ENCODE measurements at regions not wholly inside any gene's neighbourhood (a gene's known extent, or its start where the extent isn't known, plus 50 kb on each side); places are given as distances from the start of the nearest gene placed in this dataset.
"Not testable (repeated sequence)": the region's sequence is repeated elsewhere in the genome, so short reads cannot be mapped to it uniquely, and the experiment has no call there.

DNA sequence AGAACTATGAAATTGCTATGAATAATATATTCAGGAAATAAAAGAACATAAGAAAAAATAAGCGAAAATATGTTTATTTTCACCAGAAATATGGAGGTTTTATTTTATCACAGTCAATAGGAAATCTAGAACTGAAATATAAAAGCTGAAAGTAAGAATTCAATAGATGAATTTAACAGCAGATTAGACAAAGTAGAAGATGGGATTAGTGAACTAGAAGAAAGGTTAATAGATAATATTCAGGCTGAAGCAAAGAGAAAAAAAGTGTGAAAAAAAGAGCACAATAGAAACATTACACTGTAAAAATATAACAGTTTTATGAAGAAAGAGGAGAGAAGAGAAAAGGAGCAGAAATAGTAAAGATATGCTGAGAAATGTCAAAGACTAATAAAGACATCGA lies 1152.1 kb downstream of the FAT4 start:
- DNase-seq = no peak

- no peak for DNase-seq
Measured at GRCh38 chr4:126468144-126468543, 1153.4 kb downstream of the FAT4 start.

GRCh38 chr4:126470862-126471261 lies 1156.1 kb downstream of the FAT4 start:
- DNase-seq = no peak

- no peak for DNase-seq
Measured at GRCh38 chr4:126475730-126476129, 1157.0 kb upstream of the INTU start.

- no peak for DNase-seq
Measured at GRCh38 chr4:126479709-126480108, 1153.0 kb upstream of the INTU start.

GRCh38 chr4:126482311-126482710 lies 1150.4 kb upstream of the INTU start:
- DNase-seq = no peak

DNA sequence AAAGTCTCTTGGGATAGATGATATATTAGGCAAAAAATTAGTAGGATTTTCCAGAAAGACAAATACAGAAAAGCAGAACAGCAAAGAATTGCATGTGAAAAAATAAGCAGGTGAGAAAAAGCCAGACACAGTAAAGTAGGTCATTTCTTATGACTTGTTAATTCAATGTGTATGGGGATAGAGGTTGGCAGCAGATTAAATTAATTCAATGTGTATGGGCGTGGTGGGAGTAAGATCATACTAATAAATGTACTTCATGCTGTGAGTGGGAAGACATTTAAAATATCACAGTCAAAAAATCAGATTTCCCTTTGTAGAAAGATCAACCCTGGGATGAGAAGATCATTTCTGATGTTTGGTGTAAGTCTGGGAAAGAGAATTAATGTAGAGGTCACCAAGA lies 1146.4 kb upstream of the INTU start:
- DNase-seq = no peak

GRCh38 chr4:126489826-126490463 lies 1142.8 kb upstream of the INTU start:
- no peak for DNase-seq

DNA sequence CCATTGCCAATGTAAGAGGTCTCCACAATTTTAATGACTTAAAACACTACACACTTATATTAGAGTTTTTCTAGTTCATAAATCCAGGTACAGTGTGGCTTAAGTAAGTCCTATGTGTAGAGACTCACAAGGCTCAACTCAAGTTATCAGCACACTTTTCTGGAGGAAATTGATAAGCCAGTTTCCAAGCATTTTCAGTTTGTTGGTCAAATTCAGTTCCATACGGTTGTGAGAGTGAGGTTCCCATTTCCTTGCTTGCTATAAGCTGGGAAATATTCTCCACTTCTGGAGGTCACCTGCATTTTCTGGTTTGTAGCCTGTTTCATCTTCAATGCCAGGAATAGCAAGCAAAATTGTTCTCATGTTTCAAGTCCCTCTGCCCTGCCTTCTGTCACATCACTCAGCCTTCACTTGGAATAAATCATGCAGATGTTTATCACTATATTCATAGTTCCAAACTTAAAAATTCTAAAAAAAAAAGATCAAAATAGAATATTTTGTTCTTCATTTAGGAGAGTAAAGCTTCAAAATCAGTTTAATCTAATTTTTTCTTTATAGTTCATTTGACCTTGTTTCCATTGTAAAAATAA lies 1137.5 kb upstream of the INTU start:
- DNase-seq = no peak

GRCh38 chr4:126512979-126513378 lies 1119.8 kb upstream of the INTU start:
- DNase-seq = no peak

- no peak for DNase-seq
Measured at GRCh38 chr4:126513596-126513995, 1119.2 kb upstream of the INTU start.

DNA sequence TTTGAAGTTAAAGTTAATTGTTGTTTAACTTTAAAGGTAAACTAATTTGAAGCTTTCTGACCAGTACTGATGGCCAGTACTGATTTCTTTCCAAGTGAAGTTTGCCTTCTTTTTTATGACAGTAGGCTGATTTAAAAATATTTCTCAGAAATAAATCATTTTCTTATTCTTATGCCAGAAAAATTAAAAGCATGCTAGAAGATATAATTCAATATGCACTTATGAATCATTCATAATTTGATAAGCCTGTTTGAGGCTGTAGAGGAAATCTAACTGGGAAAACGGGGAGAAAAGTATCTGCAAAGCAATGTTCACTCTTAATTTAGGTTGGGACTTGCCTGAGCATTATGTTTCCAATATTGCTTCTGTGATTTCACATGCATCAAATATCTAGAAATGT lies 1112.0 kb upstream of the INTU start:
- DNase-seq = no peak

DNA sequence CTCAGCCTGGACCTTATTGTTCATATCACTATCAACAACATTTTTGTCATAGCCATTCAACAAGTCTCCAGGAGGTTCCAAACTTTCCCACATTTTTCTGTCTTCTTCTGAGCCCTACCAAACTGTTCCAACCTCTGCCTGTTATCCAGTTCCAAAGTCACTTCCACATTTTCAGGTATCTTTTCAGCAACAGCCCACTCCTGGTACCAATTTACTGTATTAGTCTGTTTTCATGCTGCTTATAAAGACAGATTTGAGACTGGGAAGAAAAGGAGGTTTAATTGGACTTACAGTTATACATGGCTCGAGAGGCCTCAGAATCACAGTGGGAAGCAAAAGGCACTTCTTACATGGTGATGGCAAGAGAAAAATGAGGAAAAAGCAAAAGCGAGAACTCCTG lies 1107.4 kb upstream of the INTU start:
- not testable (repeated sequence) for DNase-seq

DNA sequence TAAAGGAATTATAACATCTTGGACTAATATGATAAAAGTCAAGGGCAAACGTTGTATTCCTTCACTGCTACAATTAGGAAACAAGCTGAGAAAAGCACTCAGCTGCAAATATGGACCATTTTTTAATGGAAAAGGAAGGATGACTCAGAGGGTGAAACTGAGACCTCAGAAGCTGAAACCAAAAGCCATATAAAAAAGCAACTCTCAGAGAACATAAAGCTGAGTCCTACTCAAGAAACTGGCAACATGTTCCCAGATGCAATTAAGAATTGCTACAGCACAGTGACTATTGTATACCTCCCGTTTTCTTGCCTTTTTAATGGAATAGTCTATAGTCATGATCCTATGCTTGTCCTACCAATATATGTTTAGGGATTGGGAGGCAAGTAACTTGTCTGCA lies 1106.4 kb upstream of the INTU start:
- no peak for DNase-seq

DNA sequence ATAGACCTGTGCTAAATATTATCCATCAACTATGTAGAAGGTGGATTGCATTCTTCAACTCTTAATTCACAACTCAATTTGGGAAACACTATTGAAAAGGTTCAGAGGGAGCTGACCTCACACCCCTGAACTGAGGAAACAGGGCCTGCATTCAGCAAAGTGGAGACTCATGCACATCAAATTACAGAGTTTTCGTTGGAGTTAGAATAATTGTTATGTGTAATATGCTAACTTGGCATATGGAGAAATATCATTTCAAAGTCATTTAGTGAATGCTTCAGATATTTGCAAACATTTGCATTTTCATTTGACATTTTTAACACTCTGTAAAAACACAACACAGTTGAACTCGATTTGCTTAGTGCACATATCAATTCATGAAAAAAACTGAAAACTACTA lies 1102.8 kb upstream of the INTU start:
- DNase-seq = no peak

- DNase-seq = no peak
Measured at GRCh38 chr4:126530996-126531585, 1101.7 kb upstream of the INTU start.

GRCh38 chr4:126532527-126532926 lies 1100.2 kb upstream of the INTU start:
- DNase-seq = no peak

DNA sequence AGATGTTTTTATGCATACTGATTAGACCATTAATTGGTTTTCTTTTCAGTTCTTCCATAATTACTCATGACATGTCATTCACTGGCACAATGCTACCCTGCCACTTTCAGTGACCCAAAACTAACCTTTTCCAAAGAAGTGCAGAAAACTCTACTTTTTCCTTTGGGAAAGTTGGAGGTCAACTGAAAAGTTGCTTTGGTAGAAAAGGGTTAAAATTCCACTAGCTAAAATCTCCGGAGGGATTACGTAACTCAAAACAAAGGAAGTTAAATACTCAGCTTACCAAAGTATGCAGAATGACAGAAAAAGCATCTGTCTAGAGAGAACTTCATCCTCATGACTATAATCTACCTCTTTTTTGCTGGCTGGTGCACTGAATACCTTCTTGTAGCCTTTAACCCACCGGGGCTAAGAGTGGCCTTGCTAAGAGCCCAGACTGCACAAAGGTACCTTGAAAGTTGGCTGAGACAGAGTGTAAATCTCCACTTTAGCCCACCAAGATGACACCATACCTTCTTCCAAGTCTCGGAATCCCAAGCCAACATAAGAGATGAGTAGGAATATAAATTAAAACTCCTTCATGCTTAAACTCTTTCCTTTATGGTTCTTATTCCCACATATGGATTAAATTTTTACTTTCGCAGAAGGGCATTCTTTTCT lies 1099.5 kb upstream of the INTU start:
- DNase-seq = no peak

DNA sequence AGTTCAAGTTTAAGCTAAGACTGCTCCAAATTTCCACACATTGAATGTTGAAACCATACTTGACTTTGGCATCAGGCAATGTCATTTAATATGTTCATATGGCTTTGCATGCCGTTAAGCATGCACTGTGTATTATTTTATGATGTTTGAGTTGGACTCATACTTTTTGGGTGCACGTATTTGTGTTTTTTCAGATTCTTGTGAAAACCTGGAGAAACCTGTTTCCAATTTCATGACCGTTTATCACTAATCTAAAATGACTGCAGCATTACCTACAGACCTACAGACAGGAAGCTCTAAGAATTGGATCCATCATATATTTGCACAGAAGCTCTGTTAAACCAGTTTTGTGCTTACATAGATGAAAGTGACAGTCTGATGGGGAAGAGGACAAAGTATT lies 1093.0 kb upstream of the INTU start:
- DNase-seq = no peak

GRCh38 chr4:126541820-126542219 lies 1090.9 kb upstream of the INTU start:
- no peak for DNase-seq

- DNase-seq = no peak
Measured at GRCh38 chr4:126544276-126544675, 1088.5 kb upstream of the INTU start.

DNA sequence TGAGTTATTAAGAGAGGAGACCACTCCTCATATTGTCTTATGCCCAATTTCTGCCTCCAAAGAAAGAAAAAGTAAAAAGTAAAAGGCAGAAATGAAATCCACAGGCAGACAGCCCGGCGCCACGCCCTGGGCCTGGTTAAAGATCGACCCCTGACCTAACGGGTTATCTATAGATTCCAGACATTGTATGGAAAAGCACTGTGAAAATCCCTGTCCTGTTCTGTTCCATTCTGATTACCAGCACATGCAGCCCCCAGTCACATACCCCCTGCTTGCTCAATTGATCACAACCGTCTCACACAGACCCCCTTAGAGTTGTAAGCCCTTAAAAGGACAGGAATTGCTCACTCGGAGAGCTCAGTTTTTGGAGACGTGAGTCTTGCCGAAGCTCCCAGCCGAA lies 1086.6 kb upstream of the INTU start:
- not testable (repeated sequence) for DNase-seq

DNA sequence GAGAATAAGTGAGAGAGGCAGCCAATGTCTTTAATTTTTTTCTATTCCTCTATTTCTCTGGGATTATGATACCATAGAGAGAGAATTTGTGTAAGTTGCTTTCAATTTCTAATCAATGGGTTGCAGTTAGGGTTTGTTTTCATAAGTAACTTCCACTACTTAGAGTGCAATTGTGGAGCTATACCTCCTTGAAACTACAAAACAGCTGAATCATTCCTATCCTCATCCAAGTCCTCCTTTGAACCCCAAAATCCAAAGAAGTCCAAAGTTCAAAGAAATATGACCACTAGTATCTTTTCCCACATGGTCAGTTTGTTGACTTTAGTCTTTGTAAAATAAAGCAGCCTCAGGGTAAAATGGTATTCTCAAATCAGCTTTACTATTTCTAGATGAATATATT lies 1085.4 kb upstream of the INTU start:
- no peak for DNase-seq

GRCh38 chr4:126548890-126549289 lies 1083.9 kb upstream of the INTU start:
- DNase-seq = no peak

All from NCI-H2081 (cell line).